SK-N-SH treated with all-trans-retinoic acid at 6 μM for 48 hours (cell line): ENCODE measurements at regions not wholly inside any gene's neighbourhood (a gene's known extent, or its start where the extent isn't known, plus 50 kb on each side); places are given as distances from the start of the nearest gene placed in this dataset.
A peak's percentile ranks its signal among the peaks of the same experiment; 100 is the strongest.

Source experiments
- ATAC-seq: fragments of 200-7000 bp; cut with Tn5 transposase; 3 replicates; pipeline ENCODE4 v1.9.1; 2020; ENCODE audit warnings: mild to moderate bottlenecking, moderate library complexity
- ARNTL ChIP-seq: fragments of 450-650 bp; formaldehyde crosslinking; IDR thresholded peaks from 2 replicates; pipeline ENCODE4 v1.5.0; 2020; ENCODE audit warnings: low read depth, mild to moderate bottlenecking, moderate library complexity, borderline replicate concordance
- BACH2 ChIP-seq: fragments of 250-450 bp; sonication (Bioruptor Pico); IDR thresholded peaks from 2 replicates; pipeline ENCODE4 v1.9.0; 2021; ENCODE audit warnings: mild to moderate bottlenecking, borderline replicate concordance
- CSDC2 ChIP-seq: fragments of 250-450 bp; sonication (Bioruptor Pico); IDR thresholded peaks from 2 replicates; pipeline ENCODE4 v1.5.0; 2020; ENCODE audit warnings: mild to moderate bottlenecking, moderate library complexity
- GLIS3 ChIP-seq: fragments of 250-450 bp; sonication (Bioruptor Pico); IDR thresholded peaks from 2 replicates; pipeline ENCODE4 v1.5.0; 2020; ENCODE audit warnings: mild to moderate bottlenecking, moderate library complexity
- ISL1 ChIP-seq: fragments of 250-450 bp; sonication (Bioruptor Pico); IDR thresholded peaks from 2 replicates; pipeline ENCODE4 v2.1.2; 2022; ENCODE audit warnings: mild to moderate bottlenecking, moderate library complexity
- OSR1 ChIP-seq: fragments of 250-450 bp; sonication (Bioruptor Pico); IDR thresholded peaks from 2 replicates; pipeline ENCODE4 v1.8.0; 2022; ENCODE audit warnings: moderate library complexity, mild to moderate bottlenecking, inconsistent platforms
- POU6F1 ChIP-seq: fragments of 250-450 bp; sonication (Bioruptor Pico); IDR thresholded peaks from 2 replicates; pipeline ENCODE4 v1.8.0; 2021; ENCODE audit warnings: low read depth, mild to moderate bottlenecking, moderate library complexity, borderline replicate concordance
- PPARA ChIP-seq: fragments of 250-450 bp; sonication (Bioruptor Pico); IDR thresholded peaks from 2 replicates; pipeline ENCODE4 v1.5.0; 2020; ENCODE audit warnings: mild to moderate bottlenecking, borderline replicate concordance
- RARB ChIP-seq: fragments of 250-450 bp; sonication (Bioruptor Pico); IDR thresholded peaks from 2 replicates; pipeline ENCODE4 v1.8.0; 2021; ENCODE audit warnings: mild to moderate bottlenecking, moderate library complexity
- SNAI2 ChIP-seq: fragments of 250-450 bp; sonication (Bioruptor Pico); IDR thresholded peaks from 2 replicates; pipeline ENCODE4 v1.5.0; 2020; ENCODE audit warnings: mild to moderate bottlenecking, moderate library complexity
- TCF4 ChIP-seq: fragments of 250-450 bp; sonication (Bioruptor Pico); IDR thresholded peaks from 2 replicates; pipeline ENCODE4 v1.8.0; 2021; ENCODE audit warnings: mild to moderate bottlenecking, moderate library complexity, borderline replicate concordance
- TOX ChIP-seq: fragments of 250-450 bp; sonication (Bioruptor Pico); IDR thresholded peaks from 2 replicates; pipeline ENCODE4 v1.8.0; 2021; ENCODE audit warnings: mild to moderate bottlenecking, moderate library complexity, borderline replicate concordance
- ZC3H10 ChIP-seq: fragments of 250-450 bp; sonication (Bioruptor Pico); IDR thresholded peaks from 2 replicates; pipeline ENCODE4 v1.5.1; 2021; ENCODE audit warnings: mild to moderate bottlenecking, moderate library complexity
- ZFP3 ChIP-seq: fragments of 250-450 bp; sonication (Bioruptor Pico); IDR thresholded peaks from 2 replicates; pipeline ENCODE4 v1.5.0; 2020; ENCODE audit warnings: mild to moderate bottlenecking, moderate library complexity
- ZFP30 ChIP-seq: fragments of 450-650 bp; formaldehyde crosslinking; IDR thresholded peaks from 2 replicates; pipeline ENCODE4 v1.5.0; 2022; ENCODE audit warnings: mild to moderate bottlenecking, moderate library complexity
- ZNF565 ChIP-seq: fragments of 450-650 bp; formaldehyde crosslinking; conservative IDR thresholded peaks from 2 replicates; pipeline ENCODE4 v1.5.0; 2020; ENCODE audit warnings: low read depth, mild to moderate bottlenecking, moderate library complexity
- ZNF70 ChIP-seq: fragments of 450-650 bp; formaldehyde crosslinking; IDR thresholded peaks from 2 replicates; pipeline ENCODE4 v1.5.0; 2020; ENCODE audit warnings: mild to moderate bottlenecking, moderate library complexity
- ZNF8 ChIP-seq: fragments of 450-650 bp; formaldehyde crosslinking; IDR thresholded peaks from 2 replicates; pipeline ENCODE4 v1.5.0; 2020; ENCODE audit warnings: mild to moderate bottlenecking, moderate library complexity
- TF ChIP-seq, protein P1 (sequence below): fragments of 250-450 bp; sonication (Bioruptor Pico); IDR thresholded peaks from 2 replicates; pipeline ENCODE4 v1.5.1; 2020; ENCODE audit warnings: low read depth, mild to moderate bottlenecking, moderate library complexity
- TF ChIP-seq, protein P2 (sequence below): fragments of 250-450 bp; sonication (Bioruptor Pico); IDR thresholded peaks from 2 replicates; pipeline ENCODE4 v1.5.0; 2020; ENCODE audit warnings: mild to moderate bottlenecking, moderate library complexity

- no peak for ATAC-seq
Measured at GRCh38 chr4:108428923-108429322, 191.5 kb upstream of the RPL34 start.

GRCh38 chr4:108427946-108428485 is 192.4 kb upstream of the RPL34 start:
- ATAC-seq: no peak
- TF ChIP-seq CSDC2 (CRISPR knock-in tag) (no peak), GLIS3 (no peak), TOX (CRISPR knock-in tag) (no peak), OSR1 (no peak), ZNF565 (no peak)
- TF ChIP-seq, all 23 proteins: peak for 0

More at GRCh38 chr4:108428923-108429322, 191.5 kb upstream of the RPL34 start:
- TF ChIP-seq POU6F1 (CRISPR knock-in tag): no peak
- no peak for TF ChIP-seq ZNF70
- no peak for TF ChIP-seq PPARA (CRISPR knock-in tag)
- TF ChIP-seq ARNTL (CRISPR knock-in tag): no peak
- no peak for TF ChIP-seq ZNF8 (CRISPR knock-in tag)
- TF ChIP-seq, protein P1, sequence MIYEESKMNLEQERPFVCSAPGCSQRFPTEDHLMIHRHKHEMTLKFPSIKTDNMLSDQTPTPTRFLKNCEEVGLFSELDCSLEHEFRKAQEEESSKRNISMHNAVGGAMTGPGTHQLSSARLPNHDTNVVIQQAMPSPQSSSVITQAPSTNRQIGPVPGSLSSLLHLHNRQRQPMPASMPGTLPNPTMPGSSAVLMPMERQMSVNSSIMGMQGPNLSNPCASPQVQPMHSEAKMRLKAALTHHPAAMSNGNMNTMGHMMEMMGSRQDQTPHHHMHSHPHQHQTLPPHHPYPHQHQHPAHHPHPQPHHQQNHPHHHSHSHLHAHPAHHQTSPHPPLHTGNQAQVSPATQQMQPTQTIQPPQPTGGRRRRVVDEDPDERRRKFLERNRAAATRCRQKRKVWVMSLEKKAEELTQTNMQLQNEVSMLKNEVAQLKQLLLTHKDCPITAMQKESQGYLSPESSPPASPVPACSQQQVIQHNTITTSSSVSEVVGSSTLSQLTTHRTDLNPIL (CRISPR knock-in tag): no peak
- no peak for TF ChIP-seq CSDC2 (CRISPR knock-in tag)
- TF ChIP-seq OSR1: no peak

GRCh38 chr4:108426493-108426892 is 193.9 kb upstream of the RPL34 start:
- TF ChIP-seq TCF4 (CRISPR knock-in tag): no peak
- TF ChIP-seq PPARA (CRISPR knock-in tag): no peak
- TF ChIP-seq ZFP3: no peak
- no peak for TF ChIP-seq ZC3H10 (CRISPR knock-in tag)
- no peak for TF ChIP-seq CSDC2 (CRISPR knock-in tag)
- TF ChIP-seq, protein P1 (CRISPR knock-in tag): no peak
- TF ChIP-seq ZNF8 (CRISPR knock-in tag): no peak
- no peak for TF ChIP-seq ZNF565
- TF ChIP-seq ZFP30 (CRISPR knock-in tag): no peak
- no peak for TF ChIP-seq RARB (CRISPR knock-in tag)
- no peak for TF ChIP-seq TOX (CRISPR knock-in tag)
- TF ChIP-seq SNAI2 (CRISPR knock-in tag): no peak
- TF ChIP-seq POU6F1 (CRISPR knock-in tag): no peak
- TF ChIP-seq ZNF70: no peak
- ATAC-seq: peak; percentile 82

- ATAC-seq: peak; percentile 80
- TF ChIP-seq ISL1 (no peak), ZNF70 (no peak), RARB (CRISPR knock-in tag) (no peak), ZNF8 (CRISPR knock-in tag) (no peak), CSDC2 (CRISPR knock-in tag) (no peak), OSR1 (no peak), ZFP3 (no peak), BACH2 (no peak)
- TF ChIP-seq, protein P2, sequence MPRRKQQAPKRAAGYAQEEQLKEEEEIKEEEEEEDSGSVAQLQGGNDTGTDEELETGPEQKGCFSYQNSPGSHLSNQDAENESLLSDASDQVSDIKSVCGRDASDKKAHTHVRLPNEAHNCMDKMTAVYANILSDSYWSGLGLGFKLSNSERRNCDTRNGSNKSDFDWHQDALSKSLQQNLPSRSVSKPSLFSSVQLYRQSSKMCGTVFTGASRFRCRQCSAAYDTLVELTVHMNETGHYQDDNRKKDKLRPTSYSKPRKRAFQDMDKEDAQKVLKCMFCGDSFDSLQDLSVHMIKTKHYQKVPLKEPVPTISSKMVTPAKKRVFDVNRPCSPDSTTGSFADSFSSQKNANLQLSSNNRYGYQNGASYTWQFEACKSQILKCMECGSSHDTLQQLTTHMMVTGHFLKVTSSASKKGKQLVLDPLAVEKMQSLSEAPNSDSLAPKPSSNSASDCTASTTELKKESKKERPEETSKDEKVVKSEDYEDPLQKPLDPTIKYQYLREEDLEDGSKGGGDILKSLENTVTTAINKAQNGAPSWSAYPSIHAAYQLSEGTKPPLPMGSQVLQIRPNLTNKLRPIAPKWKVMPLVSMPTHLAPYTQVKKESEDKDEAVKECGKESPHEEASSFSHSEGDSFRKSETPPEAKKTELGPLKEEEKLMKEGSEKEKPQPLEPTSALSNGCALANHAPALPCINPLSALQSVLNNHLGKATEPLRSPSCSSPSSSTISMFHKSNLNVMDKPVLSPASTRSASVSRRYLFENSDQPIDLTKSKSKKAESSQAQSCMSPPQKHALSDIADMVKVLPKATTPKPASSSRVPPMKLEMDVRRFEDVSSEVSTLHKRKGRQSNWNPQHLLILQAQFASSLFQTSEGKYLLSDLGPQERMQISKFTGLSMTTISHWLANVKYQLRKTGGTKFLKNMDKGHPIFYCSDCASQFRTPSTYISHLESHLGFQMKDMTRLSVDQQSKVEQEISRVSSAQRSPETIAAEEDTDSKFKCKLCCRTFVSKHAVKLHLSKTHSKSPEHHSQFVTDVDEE (CRISPR knock-in tag): no peak
Measured at GRCh38 chr4:108425988-108426387, 194.4 kb upstream of the RPL34 start.
